AG09319 (cell line): ENCODE measurements at regions not wholly inside any gene's neighbourhood (a gene's known extent, or its start where the extent isn't known, plus 50 kb on each side); places are given as distances from the start of the nearest gene placed in this dataset.

ENCODE experiments used
- DNase-seq: peaks from one replicate; pipeline ENCODE4 v3.0.0-alpha.2; 2010; ENCODE audit warnings: low read depth; ENCODE audit errors: extremely low read depth
- CTCF ChIP-seq: IDR thresholded peaks from 2 replicates; pipeline ENCODE4 v1.5.1; 2011; ENCODE audit warnings: low read depth, mild to moderate bottlenecking, inconsistent platforms, low read length, moderate library complexity

- no peak for DNase-seq
- TF ChIP-seq CTCF = no peak
These were observed 376.3 kb upstream of the FIGN start for GRCh38 chr2:164112105-164112504.

- TF ChIP-seq CTCF = no peak
- DNase-seq = no peak
These were observed 374.7 kb upstream of the FIGN start for GRCh38 chr2:164110515-164110914.

- DNase-seq = no peak
- no peak for TF ChIP-seq CTCF
These were observed 373.2 kb upstream of the FIGN start for GRCh38 chr2:164109006-164109405.

- DNase-seq = no peak
- TF ChIP-seq CTCF = no peak
These were observed 367.5 kb upstream of the FIGN start for GRCh38 chr2:164103271-164103670.

- no peak for TF ChIP-seq CTCF
- no peak for DNase-seq
These were observed 366.6 kb upstream of the FIGN start for GRCh38 chr2:164102366-164102765.

GRCh38 chr2:164091673-164092072, 355.9 kb upstream of the FIGN start:
- no peak for TF ChIP-seq CTCF
- DNase-seq = no peak

GRCh38 chr2:164090533-164090932, 354.7 kb upstream of the FIGN start:
- TF ChIP-seq CTCF = no peak

More at GRCh38 chr2:164090533-164090932, 354.7 kb upstream of the FIGN start:
- DNase-seq = no peak
